ENCODE measurements at regions not wholly inside any gene's neighbourhood (a gene's known extent, or its start where the extent isn't known, plus 50 kb on each side); places are given as distances from the start of the nearest gene placed in this dataset.

GRCh38 chr9:91126761-91127445 is 234.8 kb downstream of the AUH start:
- FAIRE-seq (no peak), DNase-seq (ENCODE audit: low read depth in 1 of 2, low spot score in 2 of 2) (no peak)
- Histone ChIP-seq H4K8ac (ENCODE audit: extremely low read depth, insufficient read depth, low read length) (no peak overlapping the region), H3K79me2 (ENCODE audit: control insufficient read depth in 1 of 2, insufficient read depth in 2 of 2, low read length in 2 of 2) (no peaks in the 10 kb centered on the region), H3K4ac (replicated peaks; ENCODE audit: insufficient read length, low read depth, low read length) (no peak overlapping the region), H3K27me3 (replicated peaks in 1 of 4; ENCODE audit: control insufficient read depth in 3 of 4, extremely low read depth in 1 of 4, insufficient read depth in 3 of 4, low read length in 3 of 4) (no peaks in the 10 kb centered on the region), H3K9ac (replicated peaks in 1 of 4; ENCODE audit: extremely low read depth in 1 of 4, low read depth in 3 of 4, low read length in 3 of 4) (no peak overlapping the region), H3K4me1 (replicated peaks in 1 of 4; ENCODE audit: control insufficient read depth in 3 of 4, insufficient read depth in 4 of 4, low read length in 3 of 4) (no peaks in the 10 kb centered on the region), H3K9me3 (ENCODE audit: insufficient read depth in 2 of 2, low read depth in 1 of 2, low read length in 1 of 2) (no peaks in the 10 kb centered on the region; a peak in 1 of 4 replicates), H2BK20ac (ENCODE audit: low read length) (no peak overlapping the region), H3K27ac (ENCODE audit: low read depth, low read length) (no peak overlapping the region), H2AFZ (ENCODE audit: low read length) (no peak overlapping the region), H4K91ac (replicated peaks; ENCODE audit: insufficient read length, low read length) (no peak overlapping the region), H3K4me3 (ENCODE audit: extremely low read depth in 1 of 4, insufficient read depth in 2 of 4, low read depth in 3 of 4, low read length in 4 of 4) (no peak overlapping the region), H3K23me2 (ENCODE audit: low read depth, low read length) (no peaks in the 10 kb centered on the region), H4K5ac (ENCODE audit: insufficient read length, low read depth, low read length) (no peak overlapping the region), H2BK120ac (replicated peaks; ENCODE audit: low read depth, low read length) (no peak overlapping the region), H3K36me3 (ENCODE audit: control insufficient read depth in 2 of 4, insufficient read depth in 4 of 4, low read length in 3 of 4) (no peaks in the 10 kb centered on the region; a peak in 1 of 8 replicates), H2BK15ac (ENCODE audit: low read length) (no peak overlapping the region), H3K4me2 (ENCODE audit: insufficient read depth in 1 of 2, low read depth in 2 of 2, low read length in 2 of 2) (no peak overlapping the region), H4K20me1 (replicated peaks in 1 of 2; ENCODE audit: control insufficient read depth in 1 of 2, insufficient read depth in 2 of 2, low read length in 2 of 2) (no peaks in the 10 kb centered on the region), H3K14ac (ENCODE audit: insufficient read length) (no peak overlapping the region), H3K79me1 (ENCODE audit: low read depth, low read length) (no peaks in the 10 kb centered on the region), H2BK12ac (ENCODE audit: low read depth, low read length) (no peak overlapping the region), H2AK5ac (ENCODE audit: low read depth, low read length) (no peak overlapping the region), H2BK5ac (ENCODE audit: low read depth, low read length) (no peak overlapping the region), H3K56ac (replicated peaks; ENCODE audit: insufficient read length, low read depth, low read length) (no peak overlapping the region), H3K23ac (ENCODE audit: insufficient read length) (no peak overlapping the region), H3K18ac (ENCODE audit: extremely low read depth, low read length) (no peak overlapping the region)
- WGBS, 2 experiments (ENCODE audit: extremely low coverage in 1 of 2, insufficient coverage in 1 of 2, insufficient read length in 1 of 2, insufficient replicate concordance in 2 of 2, low coverage in 1 of 2, low lambda C conversion rate in 2 of 2, missing lambda C conversion rate in 1 of 2): 98% methylated on average over 10 of the region's 10 CpGs; no CpG with 5 or more reads in 1 of the 2 experiments
- CTCF ChIA-PET (ENCODE audit: partially characterized antibody): no interaction called here
- POLR2A ChIA-PET (ENCODE audit: partially characterized antibody): no interaction called here
- TF ChIP-seq RXRA (IDR thresholded peaks at IDR 0.05; ENCODE audit: insufficient read depth, low read depth, low read length): no peak
- no peak for TF ChIP-seq BACH1 (IDR thresholded peaks at IDR 0.05; ENCODE audit: low read length)
- TF ChIP-seq ATF2 (IDR thresholded peaks at IDR 0.05; ENCODE audit: low read length): no peak
- TF ChIP-seq SP2 (IDR thresholded peaks at IDR 0.05; ENCODE audit: low read length): no peak
- TF ChIP-seq JUN (IDR thresholded peaks at IDR 0.05; ENCODE audit: low read depth, low read length): no peak
- no peak for TF ChIP-seq KDM1A (IDR thresholded peaks at IDR 0.05; ENCODE audit: borderline replicate concordance, low read length)
- no peak for TF ChIP-seq SUZ12 (IDR thresholded peaks at IDR 0.05; ENCODE audit: low read length)
- no peak for TF ChIP-seq TEAD4 (IDR thresholded peaks at IDR 0.05; ENCODE audit: low read depth, low read length)
- TF ChIP-seq NANOG (IDR thresholded peaks at IDR 0.05; ENCODE audit: insufficient read depth, low read depth, low read length, poor library complexity, severe bottlenecking): no peak
- no peak for TF ChIP-seq RAD21 (IDR thresholded peaks at IDR 0.05 in 1 of 2, conservative IDR thresholded peaks at IDR 0.05 in 1 of 2; ENCODE audit: low read depth in 2 of 2, low read length in 2 of 2)
- no peak for TF ChIP-seq NRF1 (IDR thresholded peaks at IDR 0.05; ENCODE audit: low read depth, low read length)
